HG02840 (cell line): ENCODE measurements at regions not wholly inside any gene's neighbourhood (a gene's known extent, or its start where the extent isn't known, plus 50 kb on each side); places are given as distances from the start of the nearest gene placed in this dataset.

Experiments
- ATAC-seq: cut with Tn5 transposase; IDR thresholded peaks from one replicate; pipeline ENCODE4 v1.9.1; 2021; ENCODE audit warnings: mild to moderate bottlenecking, moderate library complexity, moderate number of reproducible peaks; ENCODE audit not compliant: unreplicated experiment, low FRiP score

- no peak for ATAC-seq
These were observed 223.6 kb upstream of the CTNNB1 start for GRCh38 chr3:40975711-40976121.

- ATAC-seq = no peak
These were observed 223.1 kb upstream of the CTNNB1 start for GRCh38 chr3:40976241-40976640.

GRCh38 chr3:40978442-40978841, 220.9 kb upstream of the CTNNB1 start:
- ATAC-seq = no peak

- no peak for ATAC-seq
These were observed 219.3 kb upstream of the CTNNB1 start for GRCh38 chr3:40979962-40980361.

- no peak for ATAC-seq
These were observed 218.8 kb upstream of the CTNNB1 start for GRCh38 chr3:40980467-40980866.

- ATAC-seq = no peak
These were observed 214.1 kb upstream of the CTNNB1 start for GRCh38 chr3:40985195-40985594.

- no peak for ATAC-seq
These were observed 210.8 kb upstream of the CTNNB1 start for GRCh38 chr3:40988468-40988867.

- no peak for ATAC-seq
These were observed 209.9 kb upstream of the CTNNB1 start for GRCh38 chr3:40989141-40990061.

- ATAC-seq = no peak
These were observed 209.2 kb upstream of the CTNNB1 start for GRCh38 chr3:40990062-40990456.

GRCh38 chr3:40992023-40992422, 207.3 kb upstream of the CTNNB1 start:
- ATAC-seq = no peak

GRCh38 chr3:40994611-40995010, 204.7 kb upstream of the CTNNB1 start:
- ATAC-seq = no peak

- no peak for ATAC-seq
These were observed 204.0 kb upstream of the CTNNB1 start for GRCh38 chr3:40995271-40995670.

- no peak for ATAC-seq
These were observed 202.9 kb upstream of the CTNNB1 start for GRCh38 chr3:40996382-40996781.

GRCh38 chr3:40996827-40997710, 202.2 kb upstream of the CTNNB1 start:
- ATAC-seq = no peak

- no peak for ATAC-seq
These were observed 201.4 kb upstream of the CTNNB1 start for GRCh38 chr3:40997711-40998519.

GRCh38 chr3:40999682-41000081, 199.6 kb upstream of the CTNNB1 start:
- no peak for ATAC-seq

GRCh38 chr3:41000471-41000870, 198.8 kb upstream of the CTNNB1 start:
- ATAC-seq = no peak

GRCh38 chr3:41001556-41001955, 197.7 kb upstream of the CTNNB1 start:
- no peak for ATAC-seq

- no peak for ATAC-seq
These were observed 197.2 kb upstream of the CTNNB1 start for GRCh38 chr3:41002104-41002503.

GRCh38 chr3:41007399-41007798, 191.9 kb upstream of the CTNNB1 start:
- ATAC-seq = no peak

- ATAC-seq = no peak
These were observed 187.5 kb upstream of the CTNNB1 start for GRCh38 chr3:41011854-41012253.
